Keratinocyte (primary cell): ENCODE measurements at regions not wholly inside any gene's neighbourhood (a gene's known extent, or its start where the extent isn't known, plus 50 kb on each side); places are given as distances from the start of the nearest gene placed in this dataset.

Experiments
- CTCF ChIP-seq, 3 experiments: IDR thresholded peaks in 1 of 3; conservative IDR thresholded peaks in 1 of 3; optimal IDR thresholded peaks in 1 of 3; 2 replicates in 2 of 3; 3 replicates in 1 of 3; pipeline versions ENCODE3 to v1.5.1; 2011; ENCODE audit warnings: low read length in 3 of 3, mild to moderate bottlenecking in 3 of 3, moderate library complexity in 2 of 3, control low read depth in 1 of 3, inconsistent platforms in 1 of 3; ENCODE audit not compliant: insufficient read depth in 2 of 3; ENCODE audit errors: extremely low read depth in 1 of 3
- EZH2 ChIP-seq: IDR thresholded peaks from one replicate; pipeline ENCODE4 v1.6.1; 2012; ENCODE audit warnings: inconsistent platforms, mild to moderate bottlenecking, low read length, moderate library complexity

GRCh38 chr3:111012388-111013248 is 59.0 kb upstream of the NECTIN3 start:
- peak in 1 of 3 experiments; percentile 45 for TF ChIP-seq CTCF (optimal IDR thresholded peaks at IDR 0.05 in 1 of 3, IDR thresholded peaks at IDR 0.05 in 1 of 3, conservative IDR thresholded peaks at IDR 0.05 in 1 of 3; ENCODE audit: extremely low read depth in 1 of 3, insufficient read depth in 2 of 3, low read length in 3 of 3)
- no peak for TF ChIP-seq EZH2
